ENCODE measurements at regions not wholly inside any gene's neighbourhood (a gene's known extent, or its start where the extent isn't known, plus 50 kb on each side); places are given as distances from the start of the nearest gene placed in this dataset.

DNA sequence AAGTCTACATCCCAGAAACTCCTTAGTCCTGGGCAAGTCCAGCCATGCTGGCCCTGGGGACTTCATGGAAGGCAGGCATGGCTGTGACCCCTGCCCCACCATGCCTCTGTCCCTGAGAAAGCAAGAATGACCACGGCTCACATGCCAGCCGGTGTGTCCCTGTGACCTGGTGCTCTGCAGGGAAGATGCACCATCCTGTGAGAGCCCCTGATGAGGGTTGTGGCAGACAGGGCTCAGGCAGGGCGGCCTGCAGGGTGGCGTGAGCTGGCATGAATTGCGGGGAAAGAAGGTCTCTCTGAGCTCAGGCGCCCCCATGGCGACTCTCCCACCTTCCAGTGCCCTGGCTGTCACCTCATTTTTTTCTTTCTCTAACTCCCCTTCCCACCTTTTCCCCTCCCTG, 260.3 kb downstream of the RBFOX3 start:
- TF ChIP-seq, protein P1, sequence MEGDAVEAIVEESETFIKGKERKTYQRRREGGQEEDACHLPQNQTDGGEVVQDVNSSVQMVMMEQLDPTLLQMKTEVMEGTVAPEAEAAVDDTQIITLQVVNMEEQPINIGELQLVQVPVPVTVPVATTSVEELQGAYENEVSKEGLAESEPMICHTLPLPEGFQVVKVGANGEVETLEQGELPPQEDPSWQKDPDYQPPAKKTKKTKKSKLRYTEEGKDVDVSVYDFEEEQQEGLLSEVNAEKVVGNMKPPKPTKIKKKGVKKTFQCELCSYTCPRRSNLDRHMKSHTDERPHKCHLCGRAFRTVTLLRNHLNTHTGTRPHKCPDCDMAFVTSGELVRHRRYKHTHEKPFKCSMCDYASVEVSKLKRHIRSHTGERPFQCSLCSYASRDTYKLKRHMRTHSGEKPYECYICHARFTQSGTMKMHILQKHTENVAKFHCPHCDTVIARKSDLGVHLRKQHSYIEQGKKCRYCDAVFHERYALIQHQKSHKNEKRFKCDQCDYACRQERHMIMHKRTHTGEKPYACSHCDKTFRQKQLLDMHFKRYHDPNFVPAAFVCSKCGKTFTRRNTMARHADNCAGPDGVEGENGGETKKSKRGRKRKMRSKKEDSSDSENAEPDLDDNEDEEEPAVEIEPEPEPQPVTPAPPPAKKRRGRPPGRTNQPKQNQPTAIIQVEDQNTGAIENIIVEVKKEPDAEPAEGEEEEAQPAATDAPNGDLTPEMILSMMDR (IDR thresholded peaks at IDR 0.05): no peak

- TF ChIP-seq, protein P1 (IDR thresholded peaks at IDR 0.05): no peak
Observed at GRCh38 chr17:79349506-79350400, 261.1 kb downstream of the RBFOX3 start.

- TF ChIP-seq, protein P1 (IDR thresholded peaks at IDR 0.05): no peak
Observed at GRCh38 chr17:79342376-79342775, 267.8 kb downstream of the ENGASE start.

DNA sequence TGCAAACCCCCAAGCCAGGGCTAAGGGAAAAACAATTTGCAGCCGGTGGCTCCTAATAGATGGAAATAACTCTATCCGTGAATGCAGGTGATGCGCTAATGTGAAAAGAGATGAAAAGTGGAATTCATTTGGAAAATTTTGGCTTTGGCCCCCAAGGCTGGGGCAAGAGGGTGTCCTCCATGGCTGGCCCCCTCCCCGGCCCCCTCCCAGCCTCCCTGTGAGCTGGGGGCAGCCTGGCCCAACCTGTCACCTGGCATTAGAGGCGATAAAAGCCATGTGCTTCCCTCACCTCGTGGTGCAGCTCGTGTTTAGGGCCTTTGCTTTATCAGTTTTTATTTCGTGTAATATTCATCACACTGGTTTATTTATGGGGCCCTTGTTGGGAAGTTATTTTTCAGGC, 267.2 kb downstream of the ENGASE start:
- TF ChIP-seq, protein P1 (IDR thresholded peaks at IDR 0.05): no peak

- TF ChIP-seq, protein P1 (IDR thresholded peaks at IDR 0.05): no peak
Observed at GRCh38 chr17:79341222-79341780, 266.7 kb downstream of the ENGASE start.

DNA sequence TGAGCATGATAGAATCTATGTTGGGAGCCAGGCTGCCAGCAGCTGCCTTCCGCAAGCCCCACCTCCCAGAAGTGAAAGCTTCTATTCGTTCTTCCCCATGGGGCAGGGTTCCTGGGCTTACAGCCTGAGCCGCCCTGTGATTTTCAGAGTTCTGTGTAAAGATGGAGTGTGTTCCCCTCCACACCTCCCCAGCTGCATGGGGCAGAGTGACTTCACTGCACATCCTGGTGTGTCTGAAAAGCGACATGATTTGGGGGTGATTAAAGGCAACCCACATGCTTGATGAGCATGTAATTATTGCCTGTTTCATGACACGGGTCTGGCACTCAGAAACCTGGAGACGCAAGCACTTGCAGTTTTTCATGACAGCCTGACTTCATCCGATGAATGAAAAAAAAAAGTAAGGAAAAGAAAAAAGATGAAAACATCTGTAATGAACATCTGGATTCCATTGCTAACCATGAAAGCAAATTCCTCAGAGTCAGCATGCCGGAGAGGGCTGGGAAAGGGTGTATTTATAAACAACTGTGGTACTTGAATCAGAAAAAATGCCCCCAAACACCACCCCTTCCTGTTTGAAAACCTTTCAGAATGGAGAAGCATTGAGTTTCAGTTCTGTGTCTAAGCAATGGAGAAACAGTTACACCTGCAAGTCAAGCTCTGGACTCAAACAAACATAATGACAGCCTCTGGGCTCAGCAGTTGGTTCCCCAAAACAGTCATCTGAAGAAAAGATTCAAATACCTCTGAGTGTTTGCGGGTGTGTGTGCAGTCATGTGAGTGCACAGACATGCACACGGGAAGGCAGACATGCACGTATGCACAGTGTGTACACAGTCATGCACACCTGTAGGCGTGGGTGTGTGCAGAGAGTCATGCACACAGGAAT, 266.0 kb downstream of the ENGASE start:
- TF ChIP-seq, protein P1 (IDR thresholded peaks at IDR 0.05): no peak

GRCh38 chr17:79339321-79339720, 264.7 kb downstream of the ENGASE start:
- TF ChIP-seq, protein P1 (IDR thresholded peaks at IDR 0.05): no peak

Measured in LNCAP (cell line).